HCT116 (cell line): ENCODE measurements at regions not wholly inside any gene's neighbourhood (a gene's known extent, or its start where the extent isn't known, plus 50 kb on each side); places are given as distances from the start of the nearest gene placed in this dataset.

ENCODE experiments used
- ATAC-seq: fragments of 200-7000 bp; cut with Tn5 transposase; 2 replicates; pipeline ENCODE4 v1.9.1; 2020; ENCODE audit warnings: mild to moderate bottlenecking, moderate library complexity
- BruUV-seq: library from RNA; stranded (reverse); fragments of 400-500 nt; replicated peaks from 2 replicates; lab custom pipeline; 2021; lab: Mats Ljungman, UMichigan
- CTCF ChIA-PET: fragments of 300-600 bp; sonication (Branson Sonifier 250); formaldehyde crosslinking; loops from one replicate; lab custom pipeline; 2021; ENCODE audit warnings: antibody characterized with exemption; lab: Charles Lee
- POLR2A ChIA-PET: fragments of 300-600, 350-600 bp; sonication (Branson Sonifier 250); formaldehyde crosslinking; loops from one replicate; lab custom pipeline; 2021; ENCODE audit warnings: antibody characterized with exemption; lab: Charles Lee
- RAD21 ChIA-PET, 2 experiments: fragments of 300-600 bp; sonication (Branson Sonifier 250); formaldehyde crosslinking; loops; one replicate each; lab custom pipeline; 2023; ENCODE audit warnings: low total read pairs in 2 of 2; ENCODE audit not compliant: uncharacterized antibody in 2 of 2, unreplicated experiment in 2 of 2, low non-redundant PET in 1 of 2; lab: Charles Lee
- DNase-seq: peaks from one replicate; pipeline ENCODE4 v3.0.0-alpha.2; 2010; ENCODE audit warnings: low read depth, low spot score
- H2AFZ ChIP-seq: fragments of 200-600 bp; shearing (Covaris generic), sonication (generic); 2 replicates; pipeline ENCODE4 v1.6.1; 2017; ENCODE audit warnings: low read depth, mixed run types, mixed read lengths, antibody characterized with exemption, low read length; ENCODE audit not compliant: poor library complexity, severe bottlenecking
- H3K27ac ChIP-seq: 2 replicates; pipeline ENCODE4 v1.5.1; 2012; ENCODE audit warnings: low read depth, low read length
- H3K27me3 ChIP-seq: fragments of 200-600 bp; sonication (generic); 2 replicates; pipeline ENCODE4 v1.6.1; 2016; ENCODE audit warnings: mixed run types, low read length, mixed read lengths; ENCODE audit not compliant: insufficient read depth
- H3K36me3 ChIP-seq, 2 experiments: fragments of 200-500 bp in 1 of 2; fragments of 200-600 bp in 1 of 2; sonication (Bioruptor generic) in 1 of 2; sonication (generic) in 1 of 2; 2 replicates each; pipeline versions ENCODE4 v1.5.1 to v1.6.1; 2014 to 2016; ENCODE audit warnings: low read length in 2 of 2, inconsistent platforms in 1 of 2, mixed read lengths in 1 of 2, mixed run types in 1 of 2; ENCODE audit not compliant: insufficient read depth in 2 of 2, control insufficient read depth in 1 of 2
- H3K4me1 ChIP-seq, 2 experiments: fragments of 200-600 bp in 1 of 2; sonication (generic) in 1 of 2; 2 replicates each; pipeline versions ENCODE4 v1.5.1 to v1.6.1; 2012 to 2017; ENCODE audit warnings: low read length in 2 of 2, inconsistent platforms in 1 of 2, mild to moderate bottlenecking in 1 of 2, mixed read lengths in 1 of 2, mixed run types in 1 of 2, moderate library complexity in 1 of 2; ENCODE audit not compliant: insufficient read depth in 2 of 2, control insufficient read depth in 1 of 2
- H3K4me2 ChIP-seq: fragments of 200-600 bp; sonication (generic); 2 replicates; pipeline ENCODE4 v1.6.1; 2017; ENCODE audit warnings: mixed run types, low read length, mixed read lengths
- H3K4me3 ChIP-seq, 2 experiments: fragments of 200-600 bp in 1 of 2; sonication (generic) in 1 of 2; replicated peaks in 1 of 2; 2 replicates each; pipeline ENCODE4 v1.5.1; 2011 to 2016; ENCODE audit warnings: low read length in 2 of 2, control low read depth in 1 of 2, low read depth in 1 of 2, mild to moderate bottlenecking in 1 of 2, mixed read lengths in 1 of 2, mixed run types in 1 of 2
- H3K79me2 ChIP-seq: fragments of 200-600 bp; sonication (generic); 2 replicates; pipeline ENCODE4 v1.6.1; 2017; ENCODE audit warnings: mild to moderate bottlenecking, mixed run types, low read length, moderate library complexity, mixed read lengths; ENCODE audit not compliant: insufficient read depth
- H3K9ac ChIP-seq: fragments of 200-600 bp; sonication (generic); 2 replicates; pipeline ENCODE4 v1.6.1; 2016; ENCODE audit warnings: low read length, mixed read lengths
- H3K9me2 ChIP-seq: fragments of 200-600 bp; sonication (generic), shearing (Covaris generic); 2 replicates; pipeline ENCODE4 v1.6.1; 2017; ENCODE audit warnings: mixed run types, mild to moderate bottlenecking, moderate library complexity; ENCODE audit not compliant: insufficient read depth
- H3K9me3 ChIP-seq, 2 experiments: fragments of 200-500 bp in 1 of 2; fragments of 200-600 bp in 1 of 2; sonication (Bioruptor generic) in 1 of 2; sonication (generic) in 1 of 2; 2 replicates each; pipeline ENCODE4 v1.6.1; 2014 to 2017; ENCODE audit warnings: low read length in 2 of 2, mixed read lengths in 2 of 2, inconsistent platforms in 1 of 2, low read depth in 1 of 2, mild to moderate bottlenecking in 1 of 2, mixed run types in 1 of 2, moderate library complexity in 1 of 2; ENCODE audit not compliant: control insufficient read depth in 1 of 2, insufficient read depth in 1 of 2
- H4K20me1 ChIP-seq: fragments of 200-600 bp; sonication (generic), shearing (Covaris generic); 2 replicates; pipeline ENCODE4 v1.6.1; 2017; ENCODE audit warnings: mixed run types, mild to moderate bottlenecking, moderate library complexity; ENCODE audit not compliant: insufficient read depth
- EGR1 ChIP-seq: IDR thresholded peaks from 2 replicates; pipeline ENCODE4 v1.6.1; 2012; ENCODE audit warnings: low read depth
- POLR2A ChIP-seq: IDR thresholded peaks from 2 replicates; pipeline ENCODE4 v1.7.0; 2011; ENCODE audit warnings: borderline replicate concordance; ENCODE audit not compliant: insufficient read depth, insufficient read length; ENCODE audit errors: extremely low read depth
- POLR2AphosphoS5 ChIP-seq: IDR thresholded peaks from 2 replicates; pipeline ENCODE4 v1.6.1; 2011; ENCODE audit warnings: mild to moderate bottlenecking, low read depth, low read length, moderate library complexity
- SIN3A ChIP-seq: IDR thresholded peaks from 2 replicates; pipeline ENCODE4 v1.6.1; 2012; ENCODE audit warnings: low read depth
- SP1 ChIP-seq: IDR thresholded peaks from 2 replicates; pipeline ENCODE4 v1.6.1; 2012; ENCODE audit warnings: low read depth
- SRF ChIP-seq: IDR thresholded peaks from 2 replicates; pipeline ENCODE4 v1.6.1; 2012; ENCODE audit warnings: low read depth
- TCF7L2 ChIP-seq: IDR thresholded peaks from 2 replicates; pipeline ENCODE4 v1.7.0; 2011; ENCODE audit warnings: borderline replicate concordance, inconsistent platforms; ENCODE audit not compliant: insufficient read depth, insufficient read length; ENCODE audit errors: extremely low read depth
- ZNF274 ChIP-seq: fragments of 200-500 bp; sonication (Bioruptor generic); IDR thresholded peaks from 2 replicates; pipeline ENCODE4 v1.6.1; 2014; ENCODE audit warnings: mild to moderate bottlenecking, low read depth, low read length, inconsistent platforms
- intact Hi-C: fragments of 100-400 bp; cut with micrococcal nuclease; formaldehyde crosslinking; loops from 2 replicates; pipeline ENCODE4 v1.10.0; 2022
- TF ChIP-seq, protein P1 (sequence below): IDR thresholded peaks from 2 replicates; pipeline ENCODE4 v1.6.1; 2012; ENCODE audit warnings: low read depth

DNA sequence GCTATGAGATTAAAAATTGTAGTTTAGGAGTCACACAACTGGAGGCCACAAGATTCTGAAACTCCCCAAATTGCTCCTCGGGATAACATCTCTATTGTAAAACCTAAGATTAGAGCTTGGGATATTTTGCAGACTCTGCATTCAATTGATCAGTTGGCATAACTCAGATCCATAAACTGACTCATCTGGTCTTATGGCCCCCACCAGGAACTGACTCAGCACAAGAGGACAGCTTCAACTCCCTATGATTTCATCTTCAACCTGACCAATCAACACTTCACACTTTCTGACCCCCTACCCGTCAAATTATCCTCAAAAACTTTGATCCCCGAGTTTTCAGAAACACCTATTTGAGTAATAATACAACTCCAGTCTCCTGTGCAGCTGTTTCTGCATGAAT, 257.3 kb downstream of the HAO1 start:
- no peaks in the 10 kb centered on the region for H3K9me2 ChIP-seq
- H2AFZ ChIP-seq: no peak overlapping the region
- H3K9ac ChIP-seq: no peak overlapping the region
- H3K27me3 ChIP-seq: no peaks in the 10 kb centered on the region
- no peaks in the 10 kb centered on the region for H3K79me2 ChIP-seq
- H3K4me1 ChIP-seq: no peaks in the 10 kb centered on the region
- CTCF ChIA-PET: no interaction called here
- no peak overlapping the region for H3K4me3 ChIP-seq
- H3K27ac ChIP-seq: no peak overlapping the region
- POLR2A ChIA-PET: no interaction called here
- no peaks in the 10 kb centered on the region for H3K36me3 ChIP-seq
- no TSS peak for BruUV-seq
- DNase-seq: no peak
- TF ChIP-seq POLR2AphosphoS5: no peak
- TF ChIP-seq, protein P1, sequence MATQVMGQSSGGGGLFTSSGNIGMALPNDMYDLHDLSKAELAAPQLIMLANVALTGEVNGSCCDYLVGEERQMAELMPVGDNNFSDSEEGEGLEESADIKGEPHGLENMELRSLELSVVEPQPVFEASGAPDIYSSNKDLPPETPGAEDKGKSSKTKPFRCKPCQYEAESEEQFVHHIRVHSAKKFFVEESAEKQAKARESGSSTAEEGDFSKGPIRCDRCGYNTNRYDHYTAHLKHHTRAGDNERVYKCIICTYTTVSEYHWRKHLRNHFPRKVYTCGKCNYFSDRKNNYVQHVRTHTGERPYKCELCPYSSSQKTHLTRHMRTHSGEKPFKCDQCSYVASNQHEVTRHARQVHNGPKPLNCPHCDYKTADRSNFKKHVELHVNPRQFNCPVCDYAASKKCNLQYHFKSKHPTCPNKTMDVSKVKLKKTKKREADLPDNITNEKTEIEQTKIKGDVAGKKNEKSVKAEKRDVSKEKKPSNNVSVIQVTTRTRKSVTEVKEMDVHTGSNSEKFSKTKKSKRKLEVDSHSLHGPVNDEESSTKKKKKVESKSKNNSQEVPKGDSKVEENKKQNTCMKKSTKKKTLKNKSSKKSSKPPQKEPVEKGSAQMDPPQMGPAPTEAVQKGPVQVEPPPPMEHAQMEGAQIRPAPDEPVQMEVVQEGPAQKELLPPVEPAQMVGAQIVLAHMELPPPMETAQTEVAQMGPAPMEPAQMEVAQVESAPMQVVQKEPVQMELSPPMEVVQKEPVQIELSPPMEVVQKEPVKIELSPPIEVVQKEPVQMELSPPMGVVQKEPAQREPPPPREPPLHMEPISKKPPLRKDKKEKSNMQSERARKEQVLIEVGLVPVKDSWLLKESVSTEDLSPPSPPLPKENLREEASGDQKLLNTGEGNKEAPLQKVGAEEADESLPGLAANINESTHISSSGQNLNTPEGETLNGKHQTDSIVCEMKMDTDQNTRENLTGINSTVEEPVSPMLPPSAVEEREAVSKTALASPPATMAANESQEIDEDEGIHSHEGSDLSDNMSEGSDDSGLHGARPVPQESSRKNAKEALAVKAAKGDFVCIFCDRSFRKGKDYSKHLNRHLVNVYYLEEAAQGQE: no peak
- no peak for TF ChIP-seq EGR1
- no peak for TF ChIP-seq ZNF274
- no peak for TF ChIP-seq SRF
- no peak for TF ChIP-seq TCF7L2
- no peak for TF ChIP-seq POLR2A
- TF ChIP-seq SIN3A: no peak
- TF ChIP-seq SP1: no peak
- H3K9me3 ChIP-seq: peaks cover 0 to 3% of the 10 kb centered on the region in 2 experiments; a peak in 2 of 4 replicates
- RAD21 ChIA-PET: no interaction called here
- no peaks in the 10 kb centered on the region for H4K20me1 ChIP-seq
- no peak overlapping the region for H3K4me2 ChIP-seq
- intact Hi-C loops: no loop called here
- ATAC-seq: no peak
